HK-2 (cell line): ENCODE measurements at regions not wholly inside any gene's neighbourhood (a gene's known extent, or its start where the extent isn't known, plus 50 kb on each side); places are given as distances from the start of the nearest gene placed in this dataset.
"Not testable (repeated sequence)": the region's sequence is repeated elsewhere in the genome, so short reads cannot be mapped to it uniquely, and the experiment has no call there.

Source experiments
- DNase-seq: peaks from one replicate; pipeline ENCODE4 v3.0.0-alpha.2; 2018; ENCODE audit not compliant: unreplicated experiment

- DNase-seq = not testable (repeated sequence)
Measured at GRCh38 chr1:95297906-95298305, 63.9 kb downstream of the RWDD3 start.

- DNase-seq = no peak
Measured at GRCh38 chr1:95301091-95301490, 67.1 kb downstream of the RWDD3 start.

- DNase-seq = no peak
Measured at GRCh38 chr1:95301614-95302013, 67.6 kb downstream of the RWDD3 start.

- no peak for DNase-seq
Measured at GRCh38 chr1:95304803-95305202, 70.8 kb downstream of the RWDD3 start.

- no peak for DNase-seq
Measured at GRCh38 chr1:95308276-95309030, 74.4 kb downstream of the RWDD3 start.

GRCh38 chr1:95309031-95309471, 75.0 kb downstream of the RWDD3 start:
- DNase-seq = no peak

GRCh38 chr1:95311014-95311413, 77.0 kb downstream of the RWDD3 start:
- DNase-seq = no peak

- no peak for DNase-seq
Measured at GRCh38 chr1:95311762-95312161, 77.8 kb downstream of the RWDD3 start.

- no peak for DNase-seq
Measured at GRCh38 chr1:95312181-95312580, 78.2 kb downstream of the RWDD3 start.

GRCh38 chr1:95313527-95313926, 79.5 kb downstream of the RWDD3 start:
- DNase-seq = no peak

- DNase-seq = no peak
Measured at GRCh38 chr1:95321531-95321930, 87.5 kb downstream of the RWDD3 start.

- no peak for DNase-seq
Measured at GRCh38 chr1:95323123-95323522, 89.1 kb downstream of the RWDD3 start.

GRCh38 chr1:95325349-95325748, 91.3 kb downstream of the RWDD3 start:
- no peak for DNase-seq

GRCh38 chr1:95326023-95326422, 92.0 kb downstream of the RWDD3 start:
- DNase-seq = no peak

GRCh38 chr1:95332754-95333153, 98.7 kb downstream of the RWDD3 start:
- DNase-seq = no peak

GRCh38 chr1:95339377-95339776, 105.4 kb downstream of the RWDD3 start:
- DNase-seq = no peak

- DNase-seq = no peak
Measured at GRCh38 chr1:95340061-95340460, 106.1 kb downstream of the RWDD3 start.

- DNase-seq = no peak
Measured at GRCh38 chr1:95352767-95353166, 118.8 kb downstream of the RWDD3 start.

GRCh38 chr1:95353194-95353593, 119.2 kb downstream of the RWDD3 start:
- DNase-seq = no peak

- DNase-seq = no peak
Measured at GRCh38 chr1:95364546-95364945, 130.5 kb downstream of the RWDD3 start.

GRCh38 chr1:95366498-95366897, 132.5 kb downstream of the RWDD3 start:
- no peak for DNase-seq

GRCh38 chr1:95368178-95368577, 134.2 kb downstream of the RWDD3 start:
- DNase-seq = no peak

- DNase-seq = no peak
Measured at GRCh38 chr1:95369985-95370690, 136.1 kb downstream of the RWDD3 start.
